Astrocyte (in vitro differentiated cells and primary cell): ENCODE measurements at regions not wholly inside any gene's neighbourhood (a gene's known extent, or its start where the extent isn't known, plus 50 kb on each side); places are given as distances from the start of the nearest gene placed in this dataset.

Source experiments
- DNase-seq: peaks from one replicate; pipeline ENCODE4 v3.0.0-alpha.2; 2010; ENCODE audit warnings: low read depth
- FAIRE-seq: peaks from 2 replicates; lab custom pipeline; 2011; peaks lifted over from hg19 to GRCh38; lab: Jason Lieb, UNC
- H2AFZ ChIP-seq: 2 replicates; pipeline ENCODE4 v1.6.0; 2012; ENCODE audit warnings: low read depth, low read length, inconsistent platforms
- H3K27ac ChIP-seq: 2 replicates; pipeline ENCODE4 v1.5.1; 2011; ENCODE audit warnings: low read depth, low read length, inconsistent platforms
- H3K27me3 ChIP-seq: 2 replicates; pipeline ENCODE4 v1.6.0; 2011; ENCODE audit warnings: low read length, inconsistent platforms; ENCODE audit not compliant: insufficient read depth
- H3K36me3 ChIP-seq: 2 replicates; pipeline ENCODE4 v1.5.1; 2011; ENCODE audit warnings: low read length, inconsistent platforms; ENCODE audit not compliant: insufficient read depth
- H3K4me1 ChIP-seq: 2 replicates; pipeline ENCODE4 v1.5.1; 2011; ENCODE audit warnings: low read length, inconsistent platforms; ENCODE audit not compliant: insufficient read depth
- H3K4me2 ChIP-seq: 2 replicates; pipeline ENCODE4 v1.6.0; 2012; ENCODE audit warnings: low read length, inconsistent platforms
- H3K4me3 ChIP-seq: 2 replicates; pipeline ENCODE4 v1.5.1; 2011; ENCODE audit warnings: low read depth, mild to moderate bottlenecking, low read length, inconsistent platforms; ENCODE audit not compliant: insufficient read depth
- H3K79me2 ChIP-seq: 2 replicates; pipeline ENCODE4 v1.6.0; 2012; ENCODE audit warnings: mild to moderate bottlenecking, low read length, inconsistent platforms; ENCODE audit not compliant: insufficient read depth
- H3K9ac ChIP-seq: 2 replicates; pipeline ENCODE4 v1.6.0; 2012; ENCODE audit warnings: mild to moderate bottlenecking, low read length, inconsistent platforms
- H3K9me3 ChIP-seq: 2 replicates; pipeline ENCODE4 v1.5.1; 2012; ENCODE audit warnings: low read depth, mild to moderate bottlenecking, low read length, inconsistent platforms; ENCODE audit not compliant: insufficient read depth
- H4K20me1 ChIP-seq: 2 replicates; pipeline ENCODE4 v1.6.0; 2012; ENCODE audit warnings: low read length, inconsistent platforms; ENCODE audit not compliant: insufficient read depth
- H3K27ac Mint-ChIP-seq: one replicate; pipeline ENCODE4 v1.8.0; 2021; ENCODE audit warnings: mild to moderate bottlenecking, mixed read lengths; ENCODE audit not compliant: unreplicated experiment
- H3K27me3 Mint-ChIP-seq: one replicate; pipeline ENCODE4 v1.8.0; 2021; ENCODE audit warnings: low read depth, mixed read lengths; ENCODE audit not compliant: unreplicated experiment
- H3K36me3 Mint-ChIP-seq: one replicate; pipeline ENCODE4 v1.8.0; 2021; ENCODE audit warnings: low read depth, mixed read lengths; ENCODE audit not compliant: unreplicated experiment
- H3K4me1 Mint-ChIP-seq: one replicate; pipeline ENCODE4 v1.8.0; 2021; ENCODE audit warnings: low read depth, mixed read lengths; ENCODE audit not compliant: unreplicated experiment
- H3K4me3 Mint-ChIP-seq: one replicate; pipeline ENCODE4 v1.8.0; 2021; ENCODE audit warnings: mild to moderate bottlenecking, moderate library complexity, mixed read lengths; ENCODE audit not compliant: unreplicated experiment
- H3K9me3 Mint-ChIP-seq: one replicate; pipeline ENCODE4 v1.8.0; 2021; ENCODE audit warnings: mild to moderate bottlenecking, mixed read lengths; ENCODE audit not compliant: unreplicated experiment
- CTCF ChIP-seq: IDR thresholded peaks from 2 replicates; pipeline ENCODE4 v1.5.1; 2011; ENCODE audit warnings: low read depth, mild to moderate bottlenecking, inconsistent platforms, low read length, moderate library complexity; ENCODE audit not compliant: insufficient read depth
- EZH2 ChIP-seq: IDR thresholded peaks from 2 replicates; pipeline ENCODE4 v1.6.1; 2012; ENCODE audit warnings: mild to moderate bottlenecking, low read length, inconsistent platforms; ENCODE audit not compliant: insufficient read depth

DNA sequence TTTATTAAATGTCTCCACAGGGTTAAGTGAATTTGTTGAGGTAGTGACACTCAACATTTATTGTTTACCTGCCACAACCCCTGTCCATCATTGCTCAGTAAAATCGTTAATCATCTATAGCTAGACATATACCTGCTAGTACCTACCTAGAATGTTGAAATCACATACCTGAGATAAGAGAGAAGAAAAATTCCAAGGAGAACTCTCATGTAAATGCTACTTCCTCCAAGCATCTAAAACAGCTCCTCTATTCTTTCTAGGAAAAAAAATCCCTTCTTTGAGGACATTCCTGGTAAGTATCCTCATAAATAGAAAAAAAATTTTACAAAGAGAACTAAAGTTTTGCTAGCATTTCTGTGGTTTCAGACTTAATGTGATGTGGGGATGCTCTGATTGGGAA lies 325.1 kb downstream of the DAD1 start:
- Mint-ChIP-seq H3K27ac (peak overlapping the region; percentile 35), H3K4me1 (peaks cover 43% of the 10 kb centered on the region), H3K36me3 (no peaks in the 10 kb centered on the region), H3K9me3 (peaks cover 4% of the 10 kb centered on the region), H3K4me3 (peak overlapping the region; percentile 21), H3K27me3 (peaks cover 2% of the 10 kb centered on the region)
- no peak overlapping the region for H3K9ac ChIP-seq
- no peaks in the 10 kb centered on the region for H3K79me2 ChIP-seq
- no peak overlapping the region for H3K4me3 ChIP-seq
- H3K36me3 ChIP-seq, result no peaks in the 10 kb centered on the region
- H4K20me1 ChIP-seq, result no peaks in the 10 kb centered on the region
- DNase-seq (peak; percentile 19), FAIRE-seq (no peak)
- H3K9me3 ChIP-seq, result no peaks in the 10 kb centered on the region
- TF ChIP-seq EZH2, result no peak
- no peak for TF ChIP-seq CTCF
- no peak overlapping the region for H3K27ac ChIP-seq
- no peak overlapping the region for H2AFZ ChIP-seq
- no peaks in the 10 kb centered on the region for H3K27me3 ChIP-seq
- peaks cover 26% of the 10 kb centered on the region for H3K4me1 ChIP-seq
- no peak overlapping the region for H3K4me2 ChIP-seq

GRCh38 chr14:22262881-22263280 lies 326.1 kb downstream of the DAD1 start:
- Histone ChIP-seq H2AFZ (no peak overlapping the region), H3K9ac (no peak overlapping the region), H3K79me2 (no peaks in the 10 kb centered on the region), H3K4me1 (peaks cover 18% of the 10 kb centered on the region), H3K27me3 (no peaks in the 10 kb centered on the region), H4K20me1 (no peaks in the 10 kb centered on the region), H3K4me3 (no peak overlapping the region), H3K9me3 (no peaks in the 10 kb centered on the region), H3K36me3 (no peaks in the 10 kb centered on the region), H3K4me2 (no peak overlapping the region), H3K27ac (no peak overlapping the region)
- DNase-seq (no peak), FAIRE-seq (no peak)
- H3K27me3 Mint-ChIP-seq, result peaks cover 2% of the 10 kb centered on the region
- no peak overlapping the region for H3K4me3 Mint-ChIP-seq
- H3K27ac Mint-ChIP-seq, result no peak overlapping the region
- H3K36me3 Mint-ChIP-seq, result no peaks in the 10 kb centered on the region
- H3K4me1 Mint-ChIP-seq, result peaks cover 35% of the 10 kb centered on the region
- peaks cover 5% of the 10 kb centered on the region for H3K9me3 Mint-ChIP-seq
- no peak for TF ChIP-seq EZH2
- TF ChIP-seq CTCF, result no peak

DNA sequence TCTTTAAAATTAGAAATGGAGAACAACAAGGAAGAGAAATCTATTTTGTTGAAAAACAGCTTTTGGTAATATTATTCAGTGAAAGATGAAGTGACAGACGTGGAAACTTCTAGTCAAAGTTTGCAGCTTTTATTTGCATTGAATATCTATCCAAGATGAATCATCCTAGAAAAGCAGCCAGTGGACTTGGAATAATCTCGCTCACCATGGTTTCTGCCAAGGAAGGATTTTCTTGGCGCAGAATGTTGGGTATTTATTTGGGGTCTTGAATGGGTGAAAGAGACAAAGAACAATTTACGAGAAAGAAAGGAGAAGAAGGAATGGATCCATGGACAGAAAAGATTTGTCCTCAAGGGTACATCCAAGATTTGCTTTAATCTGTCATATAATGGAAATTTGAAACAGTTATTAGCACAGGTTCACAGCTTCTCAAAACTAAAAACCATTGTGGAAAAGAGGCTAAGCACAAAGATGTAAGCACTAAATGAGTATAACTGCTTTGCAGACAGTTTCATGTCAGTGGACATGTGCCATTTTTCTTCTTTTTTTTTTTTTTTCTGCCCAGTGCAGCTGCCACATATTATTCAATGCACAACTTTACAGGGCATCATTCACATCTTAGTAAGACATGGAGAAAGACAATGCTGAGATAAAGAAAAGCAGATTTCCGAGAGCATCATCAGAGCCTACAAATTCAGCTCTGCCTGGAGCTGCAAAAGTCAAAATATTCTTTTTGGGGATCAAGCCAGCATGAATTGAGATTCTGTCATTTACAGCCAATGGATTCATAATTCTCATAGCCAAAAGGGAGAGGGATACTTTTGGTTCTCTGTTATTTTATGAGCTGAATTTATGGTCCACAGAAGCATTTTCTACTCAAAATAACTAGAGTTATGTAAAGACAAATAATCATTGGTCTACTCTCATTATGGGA lies 333.7 kb downstream of the DAD1 start:
- Histone ChIP-seq H3K9me3 (no peaks in the 10 kb centered on the region), H3K9ac (no peak overlapping the region), H3K4me3 (no peak overlapping the region), H3K27ac (no peak overlapping the region), H2AFZ (no peak overlapping the region), H3K4me2 (no peak overlapping the region), H3K27me3 (no peaks in the 10 kb centered on the region), H4K20me1 (no peaks in the 10 kb centered on the region), H3K79me2 (no peaks in the 10 kb centered on the region), H3K36me3 (no peaks in the 10 kb centered on the region), H3K4me1 (peaks cover 7% of the 10 kb centered on the region)
- no peak for DNase-seq
- Mint-ChIP-seq H3K9me3 (peaks cover 6% of the 10 kb centered on the region), H3K27me3 (no peaks in the 10 kb centered on the region), H3K36me3 (no peaks in the 10 kb centered on the region), H3K4me1 (no peaks in the 10 kb centered on the region), H3K4me3 (no peak overlapping the region), H3K27ac (no peak overlapping the region)
- no peak for TF ChIP-seq EZH2
- TF ChIP-seq CTCF, result no peak
- FAIRE-seq, result no peak
